HUES48 (cell line): ENCODE measurements at regions not wholly inside any gene's neighbourhood (a gene's known extent, or its start where the extent isn't known, plus 50 kb on each side); places are given as distances from the start of the nearest gene placed in this dataset.

ENCODE experiments used
- H3K27ac ChIP-seq: one replicate; pipeline ENCODE4 v1.7.0; 2013; ENCODE audit warnings: low read depth, low read length, inconsistent platforms
- H3K27me3 ChIP-seq: 2 replicates; pipeline ENCODE4 v1.6.1; 2013; ENCODE audit warnings: mild to moderate bottlenecking, low read length; ENCODE audit not compliant: control insufficient read depth, insufficient read depth
- H3K36me3 ChIP-seq: 2 replicates; pipeline ENCODE4 v1.6.1; 2013; ENCODE audit warnings: low read length; ENCODE audit not compliant: control insufficient read depth, insufficient read depth
- H3K4me1 ChIP-seq: 2 replicates; pipeline ENCODE4 v1.6.1; 2013; ENCODE audit warnings: mild to moderate bottlenecking, low read length; ENCODE audit not compliant: control insufficient read depth, insufficient read depth
- H3K4me3 ChIP-seq: 2 replicates; pipeline ENCODE4 v1.5.1; 2013; ENCODE audit warnings: mild to moderate bottlenecking, low read depth, low read length
- H3K9ac ChIP-seq: 2 replicates; pipeline ENCODE4 v1.6.1; 2013; ENCODE audit warnings: mild to moderate bottlenecking, low read depth, low read length, moderate library complexity
- H3K9me3 ChIP-seq: 2 replicates; pipeline ENCODE4 v1.6.1; 2013; ENCODE audit warnings: low read length; ENCODE audit not compliant: control insufficient read depth, insufficient read depth

- Histone ChIP-seq H3K4me1 (no peaks in the 10 kb centered on the region), H3K4me3 (no peak overlapping the region), H3K36me3 (no peaks in the 10 kb centered on the region), H3K27ac (no peak overlapping the region), H3K9me3 (no peaks in the 10 kb centered on the region), H3K9ac (no peak overlapping the region), H3K27me3 (no peaks in the 10 kb centered on the region)
These were observed 615.9 kb upstream of the GCFC2 start for GRCh38 chr2:76326636-76327035.

- Histone ChIP-seq H3K27me3 (no peaks in the 10 kb centered on the region), H3K36me3 (no peaks in the 10 kb centered on the region), H3K4me3 (no peak overlapping the region), H3K9me3 (no peaks in the 10 kb centered on the region), H3K9ac (no peak overlapping the region), H3K27ac (no peak overlapping the region), H3K4me1 (no peaks in the 10 kb centered on the region)
These were observed 612.7 kb upstream of the GCFC2 start for GRCh38 chr2:76323381-76323780.

- Histone ChIP-seq H3K9me3 (no peaks in the 10 kb centered on the region), H3K27me3 (no peaks in the 10 kb centered on the region), H3K4me1 (no peaks in the 10 kb centered on the region), H3K4me3 (no peak overlapping the region), H3K9ac (no peak overlapping the region), H3K27ac (no peak overlapping the region), H3K36me3 (no peaks in the 10 kb centered on the region)
These were observed 610.0 kb upstream of the GCFC2 start for GRCh38 chr2:76320716-76321115.

- H3K27ac ChIP-seq: no peak overlapping the region
- no peaks in the 10 kb centered on the region for H3K27me3 ChIP-seq
- H3K9me3 ChIP-seq: no peaks in the 10 kb centered on the region
- no peaks in the 10 kb centered on the region for H3K36me3 ChIP-seq
- H3K9ac ChIP-seq: no peak overlapping the region
- H3K4me3 ChIP-seq: no peak overlapping the region
- no peaks in the 10 kb centered on the region for H3K4me1 ChIP-seq
These were observed 608.2 kb upstream of the GCFC2 start for GRCh38 chr2:76318848-76319360.

GRCh38 chr2:76316691-76317090 lies 606.0 kb upstream of the GCFC2 start:
- Histone ChIP-seq H3K9me3 (no peaks in the 10 kb centered on the region), H3K27me3 (no peaks in the 10 kb centered on the region)

GRCh38 chr2:76314271-76315020 lies 603.7 kb upstream of the GCFC2 start:
- Histone ChIP-seq H3K4me1 (no peaks in the 10 kb centered on the region), H3K27me3 (no peaks in the 10 kb centered on the region), H3K9me3 (no peaks in the 10 kb centered on the region), H3K27ac (no peak overlapping the region), H3K9ac (no peak overlapping the region), H3K36me3 (no peaks in the 10 kb centered on the region), H3K4me3 (no peak overlapping the region)

More at GRCh38 chr2:76316691-76317090, 606.0 kb upstream of the GCFC2 start:
- H3K4me1 ChIP-seq: no peaks in the 10 kb centered on the region
- H3K9ac ChIP-seq: no peak overlapping the region
- no peaks in the 10 kb centered on the region for H3K36me3 ChIP-seq
- H3K4me3 ChIP-seq: no peak overlapping the region
- no peak overlapping the region for H3K27ac ChIP-seq

- no peaks in the 10 kb centered on the region for H3K4me1 ChIP-seq
- no peaks in the 10 kb centered on the region for H3K9me3 ChIP-seq
- H3K27me3 ChIP-seq: no peaks in the 10 kb centered on the region
- no peaks in the 10 kb centered on the region for H3K36me3 ChIP-seq
- H3K27ac ChIP-seq: no peak overlapping the region
- no peak overlapping the region for H3K9ac ChIP-seq
- H3K4me3 ChIP-seq: no peak overlapping the region
These were observed 601.5 kb upstream of the GCFC2 start for GRCh38 chr2:76312236-76312635.

- Histone ChIP-seq H3K9me3 (no peaks in the 10 kb centered on the region), H3K36me3 (no peaks in the 10 kb centered on the region), H3K4me1 (no peaks in the 10 kb centered on the region), H3K27me3 (no peaks in the 10 kb centered on the region), H3K27ac (no peak overlapping the region), H3K4me3 (no peak overlapping the region), H3K9ac (no peak overlapping the region)
These were observed 601.0 kb upstream of the GCFC2 start for GRCh38 chr2:76311728-76312127.

- Histone ChIP-seq H3K9ac (no peak overlapping the region), H3K4me3 (no peak overlapping the region), H3K27ac (no peak overlapping the region), H3K4me1 (no peaks in the 10 kb centered on the region), H3K27me3 (no peaks in the 10 kb centered on the region), H3K36me3 (no peaks in the 10 kb centered on the region), H3K9me3 (no peaks in the 10 kb centered on the region)
These were observed 600.3 kb upstream of the GCFC2 start for GRCh38 chr2:76310894-76311633.

GRCh38 chr2:76307495-76307894 lies 596.8 kb upstream of the GCFC2 start:
- Histone ChIP-seq H3K9me3 (no peaks in the 10 kb centered on the region), H3K4me3 (no peak overlapping the region), H3K9ac (no peak overlapping the region), H3K4me1 (no peaks in the 10 kb centered on the region), H3K27me3 (no peaks in the 10 kb centered on the region), H3K36me3 (no peaks in the 10 kb centered on the region), H3K27ac (no peak overlapping the region)

GRCh38 chr2:76298041-76298440 lies 587.3 kb upstream of the GCFC2 start:
- Histone ChIP-seq H3K9me3 (no peaks in the 10 kb centered on the region), H3K27ac (no peak overlapping the region), H3K36me3 (no peaks in the 10 kb centered on the region), H3K4me3 (no peak overlapping the region), H3K4me1 (peaks cover 4% of the 10 kb centered on the region; the same call in 1 of the 2 replicates), H3K27me3 (no peaks in the 10 kb centered on the region), H3K9ac (no peak overlapping the region)
